ENCODE measurements at regions not wholly inside any gene's neighbourhood (a gene's known extent, or its start where the extent isn't known, plus 50 kb on each side); places are given as distances from the start of the nearest gene placed in this dataset.

DNA sequence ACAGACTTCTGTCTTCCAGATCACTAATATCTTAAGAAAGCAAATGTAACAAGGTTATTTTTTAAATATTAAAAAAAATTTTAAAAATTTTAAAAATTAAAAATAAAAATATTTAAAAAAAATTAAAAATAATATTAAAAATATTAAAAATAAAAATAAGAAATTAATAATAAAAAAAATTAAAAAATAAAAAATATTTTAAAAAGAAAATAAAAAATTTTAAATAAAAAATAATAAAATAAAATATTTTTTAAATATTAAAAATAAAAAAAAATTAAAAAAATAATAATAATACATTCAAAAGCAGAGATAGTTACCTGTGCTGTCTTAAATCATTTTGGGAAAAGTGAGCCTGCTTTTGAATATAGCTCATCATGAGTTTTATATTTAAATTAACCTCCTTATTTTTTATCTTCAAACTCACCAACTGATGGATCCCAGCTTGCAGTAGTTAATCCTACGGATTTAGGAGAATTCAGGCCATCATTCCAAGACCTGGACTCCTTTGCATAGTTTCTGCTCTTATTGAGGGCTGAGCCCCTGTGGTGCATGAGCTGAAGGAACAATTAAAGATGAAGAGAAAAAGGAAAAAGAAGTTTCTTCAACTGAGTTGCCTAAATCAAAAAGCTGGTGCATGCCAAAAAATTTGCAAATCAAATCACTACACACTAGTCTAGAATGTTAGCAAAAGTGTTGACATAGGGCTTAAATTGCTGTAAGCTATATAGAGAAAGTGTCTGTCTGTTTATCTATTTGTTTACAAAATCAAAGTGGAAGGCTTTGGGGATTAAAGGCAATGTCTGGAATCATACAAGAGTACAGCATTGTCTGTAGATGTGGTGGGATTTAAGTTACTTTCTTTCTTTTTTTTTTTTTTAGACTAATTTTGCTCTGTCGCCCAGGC, 50.5 kb upstream of the ZNF438 start:
- H3K4me1 ChIP-seq (ENCODE audit: control insufficient read depth in 2 of 2, insufficient read depth in 2 of 2, low read length in 2 of 2): peaks cover 2 to 9% of the 10 kb centered on the region in 2 donors
- WGBS: 97% methylated on average over 2 of the region's 2 CpGs
- no peaks in the 10 kb centered on the region for H3K36me3 ChIP-seq (ENCODE audit: control insufficient read depth in 2 of 2, insufficient read depth in 2 of 2, low read length in 1 of 2)
- no peak overlapping the region for H3K27ac ChIP-seq (ENCODE audit: low read depth in 1 of 2, low read length in 1 of 2)
- no peaks in the 10 kb centered on the region for H3K27me3 ChIP-seq (ENCODE audit: control insufficient read depth in 2 of 2, insufficient read depth in 1 of 2, low read length in 1 of 2)
- no peak overlapping the region for H3K4me3 ChIP-seq (ENCODE audit: low read length in 2 of 2)
- no peaks in the 10 kb centered on the region for H3K9me3 ChIP-seq (ENCODE audit: control insufficient read depth in 2 of 2, insufficient read depth in 1 of 2, low read length in 1 of 2)
- no peak for DNase-seq (ENCODE audit: low read depth in 6 of 9, low spot score in 9 of 9)

DNA sequence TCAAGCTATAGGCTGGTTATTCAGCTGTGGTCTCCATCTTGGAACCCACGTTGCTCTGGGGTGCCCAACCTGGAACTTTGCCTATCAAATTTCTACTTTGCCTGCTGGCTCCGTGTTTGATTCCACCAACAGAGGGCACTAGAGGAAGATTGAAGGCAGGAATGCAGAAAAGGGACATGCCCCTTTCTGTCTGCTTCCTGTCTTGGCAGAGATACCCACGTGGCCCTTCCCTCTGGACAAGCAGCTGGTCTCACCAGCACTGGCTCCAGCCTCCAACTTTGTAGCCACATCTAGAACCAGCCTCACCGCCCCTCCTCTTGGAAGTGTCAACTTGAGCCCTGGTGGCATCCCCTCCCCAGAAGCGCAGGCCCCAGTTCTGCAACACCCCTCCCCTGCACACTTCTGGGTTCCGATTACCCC, 52.1 kb upstream of the ZNF438 start:
- Histone ChIP-seq H3K4me1 (ENCODE audit: control insufficient read depth in 2 of 2, insufficient read depth in 2 of 2, low read length in 2 of 2) (peaks cover 9 to 17% of the 10 kb centered on the region in 2 donors), H3K27me3 (ENCODE audit: control insufficient read depth in 2 of 2, insufficient read depth in 1 of 2, low read length in 1 of 2) (no peaks in the 10 kb centered on the region), H3K36me3 (ENCODE audit: control insufficient read depth in 2 of 2, insufficient read depth in 2 of 2, low read length in 1 of 2) (no peaks in the 10 kb centered on the region), H3K27ac (ENCODE audit: low read depth in 1 of 2, low read length in 1 of 2) (no peak overlapping the region), H3K4me3 (ENCODE audit: low read length in 2 of 2) (no peak overlapping the region), H3K9me3 (ENCODE audit: control insufficient read depth in 2 of 2, insufficient read depth in 1 of 2, low read length in 1 of 2) (no peaks in the 10 kb centered on the region)
- DNase-seq (ENCODE audit: low read depth in 6 of 9, low spot score in 9 of 9): peak in 8 of 9 donors; percentile 70 to 91 (median 78)
- 48% methylated on average over 6 of the region's 6 CpGs for WGBS

DNA sequence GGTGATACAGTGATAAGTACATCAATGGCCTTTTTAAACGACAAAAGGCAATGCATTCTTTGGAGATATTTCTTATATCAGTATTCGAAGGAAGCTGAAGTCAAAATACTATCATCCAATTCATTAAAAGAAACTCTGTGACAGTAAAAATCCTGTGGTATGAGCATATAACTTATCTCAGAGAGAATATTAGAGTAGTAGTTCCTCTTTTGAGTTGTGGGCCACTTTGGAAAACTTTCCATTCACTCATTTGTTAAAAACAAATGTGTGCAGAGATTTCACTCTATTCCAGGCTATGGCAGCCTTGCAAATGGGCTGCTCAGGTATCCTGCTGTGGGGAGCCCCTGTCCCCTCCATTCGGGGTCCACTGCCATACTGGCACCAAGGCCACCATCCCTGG, 55.3 kb upstream of the ZNF438 start:
- Histone ChIP-seq H3K36me3 (ENCODE audit: control insufficient read depth in 2 of 2, insufficient read depth in 2 of 2, low read length in 1 of 2) (no peaks in the 10 kb centered on the region), H3K4me3 (ENCODE audit: low read length in 2 of 2) (no peak overlapping the region), H3K4me1 (ENCODE audit: control insufficient read depth in 2 of 2, insufficient read depth in 2 of 2, low read length in 2 of 2) (peaks cover 23 to 39% of the 10 kb centered on the region in 2 donors), H3K27ac (ENCODE audit: low read depth in 1 of 2, low read length in 1 of 2) (no peak overlapping the region), H3K27me3 (ENCODE audit: control insufficient read depth in 2 of 2, insufficient read depth in 1 of 2, low read length in 1 of 2) (no peaks in the 10 kb centered on the region), H3K9me3 (ENCODE audit: control insufficient read depth in 2 of 2, insufficient read depth in 1 of 2, low read length in 1 of 2) (no peaks in the 10 kb centered on the region)
- no peak for DNase-seq (ENCODE audit: low read depth in 6 of 9, low spot score in 9 of 9)
- WGBS: 79% methylated on average over 3 of the region's 3 CpGs

DNA sequence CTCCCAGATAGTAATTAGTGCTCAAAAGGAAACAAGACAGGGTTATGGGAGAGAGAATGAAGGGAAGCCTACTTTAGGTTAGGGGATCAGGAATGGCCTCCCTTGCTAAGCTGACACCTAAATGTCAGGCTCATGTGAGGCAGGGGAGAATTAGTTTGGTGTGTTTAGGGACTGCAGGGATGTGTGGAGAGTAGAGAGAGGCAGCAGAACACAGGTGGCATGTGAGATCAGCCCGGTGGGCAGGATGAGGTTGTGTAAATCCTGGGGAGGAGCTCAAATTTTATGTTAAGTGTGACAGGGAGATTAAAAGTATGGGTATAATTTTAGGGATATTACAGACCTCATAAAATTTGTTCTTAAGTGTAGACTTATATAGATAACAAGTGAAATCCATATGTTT, 56.2 kb upstream of the ZNF438 start:
- peaks cover 26 to 39% of the 10 kb centered on the region in 2 donors for H3K4me1 ChIP-seq (ENCODE audit: control insufficient read depth in 2 of 2, insufficient read depth in 2 of 2, low read length in 2 of 2)
- H3K27ac ChIP-seq (ENCODE audit: low read depth in 1 of 2, low read length in 1 of 2): peak overlapping the region; percentile 15 to 68
- DNase-seq (ENCODE audit: low read depth in 6 of 9, low spot score in 9 of 9): peak in 3 of 9 donors; percentile 40 to 71 (median 51)
- H3K36me3 ChIP-seq (ENCODE audit: control insufficient read depth in 2 of 2, insufficient read depth in 2 of 2, low read length in 1 of 2): no peaks in the 10 kb centered on the region
- 12% methylated on average over 1 of the region's 1 CpG for WGBS
- H3K27me3 ChIP-seq (ENCODE audit: control insufficient read depth in 2 of 2, insufficient read depth in 1 of 2, low read length in 1 of 2): no peaks in the 10 kb centered on the region
- no peak overlapping the region for H3K4me3 ChIP-seq (ENCODE audit: low read length in 2 of 2)
- H3K9me3 ChIP-seq (ENCODE audit: control insufficient read depth in 2 of 2, insufficient read depth in 1 of 2, low read length in 1 of 2): no peaks in the 10 kb centered on the region

DNA sequence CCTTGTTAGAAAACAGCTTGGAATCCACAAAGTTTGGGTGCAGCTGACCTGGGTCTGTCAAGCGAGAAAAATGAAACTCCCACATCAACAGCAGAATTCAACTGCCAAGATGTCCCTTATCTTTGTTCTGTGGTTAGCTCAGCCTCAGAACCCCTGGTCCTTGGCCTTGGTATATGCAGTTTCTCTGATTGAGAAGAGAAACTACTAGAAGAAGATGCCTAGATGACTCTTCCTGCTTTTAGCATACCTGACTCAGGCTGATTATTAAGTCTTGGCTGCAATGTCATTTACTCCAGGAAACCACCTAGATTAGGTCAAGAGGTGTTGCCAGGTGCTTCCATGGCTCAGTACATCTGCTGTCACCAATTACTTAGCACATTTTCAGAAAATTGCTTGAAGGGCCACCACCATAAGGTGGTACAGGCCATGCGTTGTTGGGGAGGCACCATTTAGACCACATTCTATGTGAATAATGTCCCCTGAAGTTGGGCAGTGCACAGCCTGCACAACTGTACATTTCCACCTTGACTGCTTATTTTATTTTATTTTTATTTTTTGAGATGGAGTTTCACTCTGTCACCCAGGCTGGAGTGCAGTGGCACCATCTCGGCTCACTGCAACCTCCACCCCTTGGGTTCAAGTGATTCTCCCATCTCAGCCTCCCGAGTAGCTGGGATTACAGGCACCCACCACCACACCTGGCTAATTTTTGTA, 59.4 kb upstream of the ZNF438 start:
- Histone ChIP-seq H3K36me3 (ENCODE audit: control insufficient read depth in 2 of 2, insufficient read depth in 2 of 2, low read length in 1 of 2) (no peaks in the 10 kb centered on the region), H3K4me1 (ENCODE audit: control insufficient read depth in 2 of 2, insufficient read depth in 2 of 2, low read length in 2 of 2) (peaks cover 30 to 40% of the 10 kb centered on the region in 2 donors), H3K4me3 (ENCODE audit: low read length in 2 of 2) (no peak overlapping the region), H3K27me3 (ENCODE audit: control insufficient read depth in 2 of 2, insufficient read depth in 1 of 2, low read length in 1 of 2) (no peaks in the 10 kb centered on the region), H3K27ac (ENCODE audit: low read depth in 1 of 2, low read length in 1 of 2) (peak overlapping the region; percentile 70 to 77), H3K9me3 (ENCODE audit: control insufficient read depth in 2 of 2, insufficient read depth in 1 of 2, low read length in 1 of 2) (no peaks in the 10 kb centered on the region)
- DNase-seq (ENCODE audit: low read depth in 6 of 9, low spot score in 9 of 9): peak in 3 of 9 donors; percentile 32 to 78 (median 47)
- 36% methylated on average over 4 of the region's 4 CpGs for WGBS

DNA sequence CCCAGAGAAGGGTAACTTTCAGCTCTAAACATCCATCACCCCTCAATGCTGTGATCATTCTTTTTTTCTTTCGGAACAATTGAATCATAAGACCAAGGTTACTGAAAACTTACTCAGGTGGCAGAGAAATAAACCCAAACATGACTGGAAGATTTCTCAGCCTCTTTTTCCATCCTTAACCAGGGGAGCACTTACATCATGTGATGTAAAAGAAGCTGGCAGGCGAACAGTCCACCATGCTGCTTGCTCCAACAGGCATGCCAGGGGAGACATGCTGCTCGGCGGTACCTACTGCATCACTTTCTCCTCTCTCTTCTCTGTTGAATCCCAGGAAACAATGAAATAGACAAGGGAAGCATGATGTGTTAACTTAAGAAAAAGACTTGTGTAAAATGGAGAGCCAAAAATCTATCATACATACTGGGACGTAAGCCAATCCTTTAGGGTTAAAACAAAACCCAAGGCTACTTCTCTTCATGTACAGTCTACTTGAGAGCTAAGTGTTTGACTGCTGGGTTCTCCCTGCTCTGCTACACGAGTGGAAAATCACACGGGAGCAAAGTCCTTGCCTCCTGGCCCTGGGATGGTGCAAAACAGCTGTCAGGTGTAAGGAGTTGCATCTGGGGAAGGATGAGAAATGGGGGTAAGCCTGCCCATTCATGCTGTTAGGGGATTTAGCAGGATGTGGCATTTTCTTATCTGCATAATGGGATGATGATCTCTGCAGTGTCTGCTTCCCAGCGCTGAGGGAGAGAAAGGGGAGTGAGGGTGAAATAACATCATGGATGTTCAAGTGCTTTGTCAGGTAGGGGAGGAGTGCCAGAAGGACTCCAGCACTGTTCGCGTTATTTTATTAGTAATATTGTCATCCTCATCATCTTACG, 64.3 kb upstream of the ZNF438 start:
- H3K27me3 ChIP-seq (ENCODE audit: control insufficient read depth in 2 of 2, insufficient read depth in 1 of 2, low read length in 1 of 2): no peaks in the 10 kb centered on the region
- no peaks in the 10 kb centered on the region for H3K36me3 ChIP-seq (ENCODE audit: control insufficient read depth in 2 of 2, insufficient read depth in 2 of 2, low read length in 1 of 2)
- 52% methylated on average over 11 of the region's 11 CpGs for WGBS
- peak in 1 of 9 donors; percentile 40 for DNase-seq (ENCODE audit: low read depth in 6 of 9, low spot score in 9 of 9)
- H3K27ac ChIP-seq (ENCODE audit: low read depth in 1 of 2, low read length in 1 of 2): peak overlapping the region; percentile 27 to 33
- no peak overlapping the region for H3K4me3 ChIP-seq (ENCODE audit: low read length in 2 of 2)
- no peaks in the 10 kb centered on the region for H3K9me3 ChIP-seq (ENCODE audit: control insufficient read depth in 2 of 2, insufficient read depth in 1 of 2, low read length in 1 of 2)
- peaks cover 39 to 49% of the 10 kb centered on the region in 2 donors for H3K4me1 ChIP-seq (ENCODE audit: control insufficient read depth in 2 of 2, insufficient read depth in 2 of 2, low read length in 2 of 2)

DNA sequence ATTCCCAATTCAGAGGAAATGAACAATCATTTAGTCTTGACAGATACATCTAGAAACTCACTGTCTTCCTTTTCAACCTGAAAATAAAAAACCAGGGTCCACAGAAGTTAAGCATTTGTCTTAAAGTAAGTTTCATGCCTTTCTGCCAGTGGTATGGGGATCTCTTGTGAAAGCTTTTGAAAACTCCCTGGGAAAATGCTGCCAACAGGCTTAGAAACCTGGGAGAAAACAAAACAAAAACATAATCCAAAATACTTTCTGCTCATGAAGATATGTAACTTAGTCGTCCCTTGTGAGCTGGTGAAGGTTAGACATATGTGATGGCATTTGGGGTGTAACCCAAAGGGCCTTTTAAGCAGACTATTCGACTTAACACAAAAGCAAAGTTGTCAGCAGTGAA, 66.4 kb upstream of the ZNF438 start:
- 82% methylated on average over 2 of the region's 2 CpGs for WGBS
- DNase-seq (ENCODE audit: low read depth in 6 of 9, low spot score in 9 of 9): no peak

DNA sequence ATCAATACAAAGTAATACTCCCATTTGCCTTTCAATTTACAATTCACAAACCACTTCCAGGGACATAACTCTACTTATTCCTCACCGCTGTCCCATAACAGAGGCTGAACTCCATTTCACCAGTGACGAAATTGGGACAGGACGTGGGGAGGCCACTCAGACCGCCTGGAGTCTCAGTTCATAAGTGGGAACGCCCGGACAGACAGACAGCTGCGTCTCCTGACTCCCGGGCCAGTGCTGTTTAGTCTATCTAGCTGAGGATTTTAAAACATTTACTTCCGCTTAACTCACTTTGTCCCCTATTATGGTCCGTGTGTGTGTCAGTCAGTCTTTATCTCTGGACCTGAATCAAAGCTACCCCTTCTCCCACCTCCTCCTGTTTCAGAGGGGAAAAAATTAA, 67.4 kb upstream of the ZNF438 start:
- 98% methylated on average over 10 of the region's 10 CpGs for WGBS
- DNase-seq (ENCODE audit: low read depth in 6 of 9, low spot score in 9 of 9): no peak
- H3K4me3 ChIP-seq (ENCODE audit: low read length in 2 of 2): no peak overlapping the region
- H3K4me1 ChIP-seq (ENCODE audit: control insufficient read depth in 2 of 2, insufficient read depth in 2 of 2, low read length in 2 of 2): peaks cover 48 to 72% of the 10 kb centered on the region in 2 donors
- peak overlapping the region in 1 of 2 donors; percentile 4 for H3K27ac ChIP-seq (ENCODE audit: low read depth in 1 of 2, low read length in 1 of 2)
- no peaks in the 10 kb centered on the region for H3K9me3 ChIP-seq (ENCODE audit: control insufficient read depth in 2 of 2, insufficient read depth in 1 of 2, low read length in 1 of 2)
- no peaks in the 10 kb centered on the region for H3K36me3 ChIP-seq (ENCODE audit: control insufficient read depth in 2 of 2, insufficient read depth in 2 of 2, low read length in 1 of 2)
- no peaks in the 10 kb centered on the region for H3K27me3 ChIP-seq (ENCODE audit: control insufficient read depth in 2 of 2, insufficient read depth in 1 of 2, low read length in 1 of 2)

More for the DNA sequence above, 66.4 kb upstream of the ZNF438 start:
- H3K4me3 ChIP-seq (ENCODE audit: low read length in 2 of 2): no peak overlapping the region
- H3K4me1 ChIP-seq (ENCODE audit: control insufficient read depth in 2 of 2, insufficient read depth in 2 of 2, low read length in 2 of 2): peaks cover 39 to 61% of the 10 kb centered on the region in 2 donors
- peak overlapping the region in 1 of 2 donors; percentile 21 for H3K27ac ChIP-seq (ENCODE audit: low read depth in 1 of 2, low read length in 1 of 2)
- H3K9me3 ChIP-seq (ENCODE audit: control insufficient read depth in 2 of 2, insufficient read depth in 1 of 2, low read length in 1 of 2): no peaks in the 10 kb centered on the region
- H3K27me3 ChIP-seq (ENCODE audit: control insufficient read depth in 2 of 2, insufficient read depth in 1 of 2, low read length in 1 of 2): no peaks in the 10 kb centered on the region
- H3K36me3 ChIP-seq (ENCODE audit: control insufficient read depth in 2 of 2, insufficient read depth in 2 of 2, low read length in 1 of 2): no peaks in the 10 kb centered on the region
